ENCODE measurements at regions not wholly inside any gene's neighbourhood (a gene's known extent, or its start where the extent isn't known, plus 50 kb on each side); places are given as distances from the start of the nearest gene placed in this dataset.

GRCh38 chr1:193421487-193421886 is 235.1 kb upstream of the B3GALT2 start:
- Histone ChIP-seq H3K4me1 (ENCODE audit: insufficient read depth, low read length) (peaks cover 11% of the 10 kb centered on the region), H3K4me3 (ENCODE audit: low read length) (no peak overlapping the region), H3K27me3 (ENCODE audit: insufficient read depth, low read length) (no peaks in the 10 kb centered on the region), H3K9me3 (ENCODE audit: low read depth, low read length) (no peaks in the 10 kb centered on the region)

GRCh38 chr1:193419295-193419694 is 232.9 kb upstream of the B3GALT2 start:
- H3K4me3 ChIP-seq (ENCODE audit: low read length): no peak overlapping the region

GRCh38 chr1:193418745-193419058 is 232.3 kb upstream of the B3GALT2 start:
- Histone ChIP-seq H3K4me3 (ENCODE audit: low read length) (peak overlapping the region; percentile 28), H3K4me1 (ENCODE audit: insufficient read depth, low read length) (peaks cover 11% of the 10 kb centered on the region), H3K27me3 (ENCODE audit: insufficient read depth, low read length) (no peaks in the 10 kb centered on the region), H3K9me3 (ENCODE audit: low read depth, low read length) (no peaks in the 10 kb centered on the region)

More at GRCh38 chr1:193419295-193419694, 232.9 kb upstream of the B3GALT2 start:
- H3K4me1 ChIP-seq (ENCODE audit: insufficient read depth, low read length): peaks cover 11% of the 10 kb centered on the region
- no peaks in the 10 kb centered on the region for H3K27me3 ChIP-seq (ENCODE audit: insufficient read depth, low read length)
- H3K9me3 ChIP-seq (ENCODE audit: low read depth, low read length): no peaks in the 10 kb centered on the region

GRCh38 chr1:193417945-193418744 is 231.7 kb upstream of the B3GALT2 start:
- Histone ChIP-seq H3K27me3 (ENCODE audit: insufficient read depth, low read length) (no peaks in the 10 kb centered on the region), H3K4me1 (ENCODE audit: insufficient read depth, low read length) (peaks cover 11% of the 10 kb centered on the region), H3K4me3 (ENCODE audit: low read length) (peak overlapping the region; percentile 28), H3K9me3 (ENCODE audit: low read depth, low read length) (no peaks in the 10 kb centered on the region)

- H3K4me1 ChIP-seq (ENCODE audit: insufficient read depth, low read length): peaks cover 11% of the 10 kb centered on the region
- no peaks in the 10 kb centered on the region for H3K27me3 ChIP-seq (ENCODE audit: insufficient read depth, low read length)
- no peak overlapping the region for H3K4me3 ChIP-seq (ENCODE audit: low read length)
- no peaks in the 10 kb centered on the region for H3K9me3 ChIP-seq (ENCODE audit: low read depth, low read length)
Measured at GRCh38 chr1:193417403-193417802, 231.0 kb upstream of the B3GALT2 start.

GRCh38 chr1:193416226-193417024 is 230.0 kb upstream of the B3GALT2 start:
- H3K9me3 ChIP-seq (ENCODE audit: low read depth, low read length): no peaks in the 10 kb centered on the region
- no peaks in the 10 kb centered on the region for H3K27me3 ChIP-seq (ENCODE audit: insufficient read depth, low read length)
- peaks cover 11% of the 10 kb centered on the region for H3K4me1 ChIP-seq (ENCODE audit: insufficient read depth, low read length)
- H3K4me3 ChIP-seq (ENCODE audit: low read length): no peak overlapping the region

- no peaks in the 10 kb centered on the region for H3K27me3 ChIP-seq (ENCODE audit: insufficient read depth, low read length)
- peaks cover 11% of the 10 kb centered on the region for H3K4me1 ChIP-seq (ENCODE audit: insufficient read depth, low read length)
- H3K9me3 ChIP-seq (ENCODE audit: low read depth, low read length): no peaks in the 10 kb centered on the region
- no peak overlapping the region for H3K4me3 ChIP-seq (ENCODE audit: low read length)
Measured at GRCh38 chr1:193415256-193415655, 228.8 kb upstream of the B3GALT2 start.

- no peaks in the 10 kb centered on the region for H3K27me3 ChIP-seq (ENCODE audit: insufficient read depth, low read length)
- H3K9me3 ChIP-seq (ENCODE audit: low read depth, low read length): no peaks in the 10 kb centered on the region
- no peak overlapping the region for H3K4me3 ChIP-seq (ENCODE audit: low read length)
- peaks cover 11% of the 10 kb centered on the region for H3K4me1 ChIP-seq (ENCODE audit: insufficient read depth, low read length)
Measured at GRCh38 chr1:193413376-193413775, 227.0 kb upstream of the B3GALT2 start.

- Histone ChIP-seq H3K4me3 (ENCODE audit: low read length) (no peak overlapping the region), H3K27me3 (ENCODE audit: insufficient read depth, low read length) (no peaks in the 10 kb centered on the region), H3K4me1 (ENCODE audit: insufficient read depth, low read length) (peaks cover 5% of the 10 kb centered on the region), H3K9me3 (ENCODE audit: low read depth, low read length) (no peaks in the 10 kb centered on the region)
Measured at GRCh38 chr1:193412748-193413147, 226.3 kb upstream of the B3GALT2 start.

- no peaks in the 10 kb centered on the region for H3K9me3 ChIP-seq (ENCODE audit: low read depth, low read length)
- H3K4me3 ChIP-seq (ENCODE audit: low read length): no peak overlapping the region
- H3K27me3 ChIP-seq (ENCODE audit: insufficient read depth, low read length): no peaks in the 10 kb centered on the region
- H3K4me1 ChIP-seq (ENCODE audit: insufficient read depth, low read length): no peaks in the 10 kb centered on the region
Measured at GRCh38 chr1:193411714-193412113, 225.3 kb upstream of the B3GALT2 start.

GRCh38 chr1:193411215-193411614 is 224.8 kb upstream of the B3GALT2 start:
- Histone ChIP-seq H3K4me1 (ENCODE audit: insufficient read depth, low read length) (no peaks in the 10 kb centered on the region), H3K9me3 (ENCODE audit: low read depth, low read length) (no peaks in the 10 kb centered on the region)

GRCh38 chr1:193408782-193409293 is 222.4 kb upstream of the B3GALT2 start:
- Histone ChIP-seq H3K4me3 (ENCODE audit: low read length) (no peak overlapping the region), H3K9me3 (ENCODE audit: low read depth, low read length) (no peaks in the 10 kb centered on the region), H3K27me3 (ENCODE audit: insufficient read depth, low read length) (no peaks in the 10 kb centered on the region), H3K4me1 (ENCODE audit: insufficient read depth, low read length) (no peaks in the 10 kb centered on the region)

More at GRCh38 chr1:193411215-193411614, 224.8 kb upstream of the B3GALT2 start:
- H3K4me3 ChIP-seq (ENCODE audit: low read length): no peak overlapping the region
- no peaks in the 10 kb centered on the region for H3K27me3 ChIP-seq (ENCODE audit: insufficient read depth, low read length)

- H3K4me3 ChIP-seq (ENCODE audit: low read length): no peak overlapping the region
- H3K27me3 ChIP-seq (ENCODE audit: insufficient read depth, low read length): no peaks in the 10 kb centered on the region
- H3K4me1 ChIP-seq (ENCODE audit: insufficient read depth, low read length): no peaks in the 10 kb centered on the region
- no peaks in the 10 kb centered on the region for H3K9me3 ChIP-seq (ENCODE audit: low read depth, low read length)
Measured at GRCh38 chr1:193406901-193407300, 220.5 kb upstream of the B3GALT2 start.

- no peaks in the 10 kb centered on the region for H3K4me1 ChIP-seq (ENCODE audit: insufficient read depth, low read length)
- H3K27me3 ChIP-seq (ENCODE audit: insufficient read depth, low read length): no peaks in the 10 kb centered on the region
- H3K4me3 ChIP-seq (ENCODE audit: low read length): no peak overlapping the region
- H3K9me3 ChIP-seq (ENCODE audit: low read depth, low read length): no peaks in the 10 kb centered on the region
Measured at GRCh38 chr1:193404236-193404635, 217.8 kb upstream of the B3GALT2 start.

GRCh38 chr1:193402977-193403376 is 216.6 kb upstream of the B3GALT2 start:
- H3K4me3 ChIP-seq (ENCODE audit: low read length): no peak overlapping the region
- no peaks in the 10 kb centered on the region for H3K4me1 ChIP-seq (ENCODE audit: insufficient read depth, low read length)
- no peaks in the 10 kb centered on the region for H3K27me3 ChIP-seq (ENCODE audit: insufficient read depth, low read length)
- H3K9me3 ChIP-seq (ENCODE audit: low read depth, low read length): no peaks in the 10 kb centered on the region

All from mononuclear cell (primary cell).